NB4 (cell line): ENCODE measurements at regions not wholly inside any gene's neighbourhood (a gene's known extent, or its start where the extent isn't known, plus 50 kb on each side); places are given as distances from the start of the nearest gene placed in this dataset.
A peak's percentile ranks its signal among the peaks of the same experiment; 100 is the strongest.

Source experiments
- DNase-seq: peaks from one replicate; pipeline ENCODE4 v3.0.0; 2010; ENCODE audit warnings: low read depth
- H3K4me3 ChIP-seq: one replicate; pipeline ENCODE4 v1.5.1; 2011; ENCODE audit warnings: mild to moderate bottlenecking, low read depth, low read length, moderate library complexity
- CTCF ChIP-seq: IDR thresholded peaks from one replicate; pipeline ENCODE4 v1.5.1; 2012; ENCODE audit warnings: low read depth, low read length
- MYC ChIP-seq: IDR thresholded peaks from 2 replicates; pipeline ENCODE4 v1.6.1; 2011; ENCODE audit warnings: low read depth, low read length
- POLR2A ChIP-seq: IDR thresholded peaks from 2 replicates; pipeline ENCODE4 v1.6.1; 2011; ENCODE audit warnings: mild to moderate bottlenecking; ENCODE audit not compliant: insufficient read length; ENCODE audit errors: extremely low read depth
- TF ChIP-seq, protein P1 (sequence below): IDR thresholded peaks from 2 replicates; pipeline ENCODE4 v1.6.1; 2011; ENCODE audit warnings: low read depth, low read length

GRCh38 chr1:9448132-9449109 lies 90.8 kb upstream of the SLC25A33 start:
- DNase-seq = peak; percentile 60
- H3K4me3 ChIP-seq = no peak overlapping the region
- TF ChIP-seq CTCF = no peak
- TF ChIP-seq MYC = no peak
- TF ChIP-seq POLR2A = no peak
- TF ChIP-seq, protein P1, sequence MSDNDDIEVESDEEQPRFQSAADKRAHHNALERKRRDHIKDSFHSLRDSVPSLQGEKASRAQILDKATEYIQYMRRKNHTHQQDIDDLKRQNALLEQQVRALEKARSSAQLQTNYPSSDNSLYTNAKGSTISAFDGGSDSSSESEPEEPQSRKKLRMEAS = peak; percentile 11; the same call in 1 of the 2 replicates

DNA sequence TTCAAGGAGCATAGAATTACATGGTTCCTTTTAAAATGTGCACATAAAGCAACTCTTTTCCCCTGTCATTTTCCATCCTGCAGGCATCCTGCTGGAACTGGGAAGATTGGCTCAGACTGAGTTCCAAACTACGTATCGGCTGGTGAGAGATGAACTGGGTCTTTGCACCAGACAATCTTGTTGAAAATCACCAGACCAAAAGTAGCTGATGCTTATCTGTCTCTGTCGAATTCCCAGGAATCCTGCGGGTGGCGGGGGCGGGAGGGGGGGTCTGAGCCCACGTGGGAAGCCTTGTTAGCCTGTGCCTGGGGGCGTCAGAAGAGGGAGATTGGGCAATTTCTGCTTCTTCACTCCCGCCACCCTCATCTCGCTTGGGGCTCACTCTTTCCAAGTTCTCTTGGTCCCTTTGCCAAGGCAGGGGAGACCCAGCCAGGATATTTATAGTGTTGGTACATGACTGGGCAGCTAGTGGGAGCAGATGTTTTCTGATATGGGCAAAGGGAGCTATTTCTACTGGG lies 90.1 kb upstream of the SLC25A33 start:
- DNase-seq = no peak
- TF ChIP-seq MYC (no peak), CTCF (no peak), POLR2A (no peak)
- TF ChIP-seq, protein P1 = no peak
- no peak overlapping the region for H3K4me3 ChIP-seq

GRCh38 chr1:9449976-9450696 lies 89.1 kb upstream of the SLC25A33 start:
- H3K4me3 ChIP-seq = no peak overlapping the region
- TF ChIP-seq POLR2A (no peak), MYC (no peak)
- no peak for DNase-seq

- H3K4me3 ChIP-seq = no peak overlapping the region
- TF ChIP-seq, protein P1 = 0 out of 2 replicates have a peak, but pooled peaks have one; percentile 12
- TF ChIP-seq CTCF = no peak
- DNase-seq = peak; percentile 44
These were observed 88.2 kb upstream of the SLC25A33 start for GRCh38 chr1:9451081-9451480.

DNA sequence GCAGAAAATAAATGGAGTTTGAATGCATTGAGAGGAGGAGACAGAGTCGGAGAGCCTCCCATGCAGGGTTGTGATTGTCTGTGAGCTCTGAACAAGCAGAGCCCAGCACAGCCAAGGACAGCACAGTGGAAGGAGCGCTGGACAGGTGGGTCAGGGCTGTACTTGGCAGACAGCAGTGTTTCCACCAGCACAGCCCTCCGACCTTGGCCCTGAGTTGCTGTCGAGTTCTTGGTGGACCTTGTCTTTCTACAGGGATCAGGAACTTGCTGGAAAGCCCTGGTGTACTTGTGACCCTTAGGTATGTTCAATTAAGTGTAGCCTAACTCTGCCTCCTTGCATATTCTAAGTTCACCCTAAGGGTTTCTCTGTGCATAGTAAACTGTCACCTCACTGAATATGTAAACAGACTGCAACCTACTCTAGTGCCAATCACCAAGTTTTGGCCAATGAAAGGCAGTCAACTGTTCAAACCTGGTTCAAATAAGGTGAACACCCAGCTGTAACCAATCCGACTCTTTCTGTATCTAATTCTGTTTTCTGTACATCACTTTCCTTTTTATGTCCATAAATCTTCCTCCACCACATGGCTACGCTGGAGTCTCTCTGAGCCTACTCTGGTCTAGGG lies 86.6 kb upstream of the SLC25A33 start:
- no peak for DNase-seq
- TF ChIP-seq, protein P1 = no peak
- TF ChIP-seq CTCF (no peak), POLR2A (no peak), MYC (no peak)
- no peak overlapping the region for H3K4me3 ChIP-seq

DNA sequence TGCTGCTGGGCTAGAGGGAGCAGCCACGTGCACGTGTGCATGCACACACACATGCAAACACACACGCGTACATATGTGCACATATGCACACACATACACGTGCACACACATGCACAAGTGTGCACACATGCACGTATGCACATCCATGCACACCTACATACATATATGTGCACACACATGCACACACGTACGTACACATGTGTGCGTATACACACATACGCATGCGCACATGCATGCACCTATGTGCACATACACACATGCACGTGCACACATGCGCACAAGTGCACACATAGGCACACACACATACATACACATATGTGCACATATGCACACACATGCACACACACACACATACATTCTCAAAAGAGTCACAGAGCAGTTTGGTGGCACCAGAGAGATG lies 85.9 kb upstream of the SLC25A33 start:
- TF ChIP-seq, protein P1 = no peak
- TF ChIP-seq CTCF (no peak), MYC (no peak), POLR2A (no peak)
- DNase-seq = no peak
- H3K4me3 ChIP-seq = no peak overlapping the region
